Retinal pigment epithelial cell (primary cell): ENCODE measurements at regions not wholly inside any gene's neighbourhood (a gene's known extent, or its start where the extent isn't known, plus 50 kb on each side); places are given as distances from the start of the nearest gene placed in this dataset.

ENCODE experiments used
- DNase-seq: peaks from one replicate; pipeline ENCODE4 v3.0.0-alpha.2; 2010; ENCODE audit warnings: low read depth
- H3K4me3 ChIP-seq: 2 replicates; pipeline ENCODE4 v1.5.1; 2011; ENCODE audit warnings: mild to moderate bottlenecking, low read length, control low read depth, moderate library complexity
- CTCF ChIP-seq: conservative IDR thresholded peaks from 2 replicates; pipeline ENCODE4 v1.5.1; 2011; ENCODE audit warnings: low read depth, low read length, control low read depth, inconsistent platforms

GRCh38 chr1:30318413-30318812 is 405.0 kb downstream of the MATN1 start:
- TF ChIP-seq CTCF, result no peak
- no peak overlapping the region for H3K4me3 ChIP-seq
- DNase-seq, result no peak

GRCh38 chr1:30317921-30318320 is 405.5 kb downstream of the MATN1 start:
- no peak overlapping the region for H3K4me3 ChIP-seq
- TF ChIP-seq CTCF, result no peak
- no peak for DNase-seq

- no peak for TF ChIP-seq CTCF
- no peak for DNase-seq
- no peak overlapping the region for H3K4me3 ChIP-seq
These were observed 407.3 kb downstream of the MATN1 start for GRCh38 chr1:30316056-30316455.

GRCh38 chr1:30315185-30315960 is 408.0 kb downstream of the MATN1 start:
- no peak overlapping the region for H3K4me3 ChIP-seq
- TF ChIP-seq CTCF, result no peak
- no peak for DNase-seq

GRCh38 chr1:30314591-30314990 is 408.8 kb downstream of the MATN1 start:
- TF ChIP-seq CTCF, result no peak
- no peak overlapping the region for H3K4me3 ChIP-seq
- no peak for DNase-seq

- TF ChIP-seq CTCF, result no peak
- no peak for DNase-seq
- H3K4me3 ChIP-seq, result no peak overlapping the region
These were observed 409.8 kb downstream of the MATN1 start for GRCh38 chr1:30313584-30313983.

GRCh38 chr1:30313176-30313575 is 410.2 kb downstream of the MATN1 start:
- DNase-seq, result no peak
- H3K4me3 ChIP-seq, result no peak overlapping the region
- TF ChIP-seq CTCF, result no peak
